ENCODE measurements at regions not wholly inside any gene's neighbourhood (a gene's known extent, or its start where the extent isn't known, plus 50 kb on each side); places are given as distances from the start of the nearest gene placed in this dataset.

DNA sequence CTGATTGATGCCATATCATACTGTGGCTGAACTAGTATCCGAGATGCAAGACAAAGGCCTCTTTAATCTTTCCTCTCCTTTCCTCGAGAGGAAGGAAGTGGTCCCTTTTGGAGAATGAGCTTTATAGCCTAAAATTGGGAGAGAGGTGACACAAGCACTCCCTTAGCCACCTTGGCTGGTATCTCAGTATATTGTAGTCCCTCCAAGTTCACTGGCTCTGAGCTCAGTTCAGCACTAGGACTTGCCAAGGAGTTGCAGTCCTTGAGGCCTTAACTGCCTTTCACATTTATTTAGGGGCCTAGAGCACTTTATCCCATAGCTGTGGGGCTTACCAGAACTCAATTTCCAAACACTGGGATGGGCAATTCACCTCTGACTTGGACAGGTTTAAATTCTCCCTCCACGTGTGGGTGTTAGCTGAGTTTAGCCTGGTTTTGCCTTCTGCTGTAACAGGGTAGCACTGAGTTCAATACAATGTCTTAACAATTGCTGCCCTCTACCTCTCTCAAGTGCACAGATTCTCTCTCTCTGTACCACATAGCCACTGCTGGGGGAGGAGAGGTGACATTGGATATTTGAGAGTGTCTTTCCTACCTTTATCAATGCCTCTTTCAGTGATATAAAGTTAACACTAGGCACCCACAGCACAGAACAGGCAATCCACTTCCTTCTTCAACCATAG, 216.4 kb downstream of the TECRL start:
- Mint-ChIP-seq H3K4me3 (ENCODE audit: low read depth, unreplicated experiment) (no peak overlapping the region), H3K27me3 (ENCODE audit: unreplicated experiment) (no peaks in the 10 kb centered on the region), H3K9me3 (ENCODE audit: low read depth, unreplicated experiment) (peaks cover 2% of the 10 kb centered on the region), H3K36me3 (ENCODE audit: insufficient read depth, unreplicated experiment) (no peaks in the 10 kb centered on the region), H3K4me1 (ENCODE audit: low read depth, unreplicated experiment) (no peaks in the 10 kb centered on the region), H3K27ac (ENCODE audit: unreplicated experiment) (no peak overlapping the region)
- TF ChIP-seq, protein P1, sequence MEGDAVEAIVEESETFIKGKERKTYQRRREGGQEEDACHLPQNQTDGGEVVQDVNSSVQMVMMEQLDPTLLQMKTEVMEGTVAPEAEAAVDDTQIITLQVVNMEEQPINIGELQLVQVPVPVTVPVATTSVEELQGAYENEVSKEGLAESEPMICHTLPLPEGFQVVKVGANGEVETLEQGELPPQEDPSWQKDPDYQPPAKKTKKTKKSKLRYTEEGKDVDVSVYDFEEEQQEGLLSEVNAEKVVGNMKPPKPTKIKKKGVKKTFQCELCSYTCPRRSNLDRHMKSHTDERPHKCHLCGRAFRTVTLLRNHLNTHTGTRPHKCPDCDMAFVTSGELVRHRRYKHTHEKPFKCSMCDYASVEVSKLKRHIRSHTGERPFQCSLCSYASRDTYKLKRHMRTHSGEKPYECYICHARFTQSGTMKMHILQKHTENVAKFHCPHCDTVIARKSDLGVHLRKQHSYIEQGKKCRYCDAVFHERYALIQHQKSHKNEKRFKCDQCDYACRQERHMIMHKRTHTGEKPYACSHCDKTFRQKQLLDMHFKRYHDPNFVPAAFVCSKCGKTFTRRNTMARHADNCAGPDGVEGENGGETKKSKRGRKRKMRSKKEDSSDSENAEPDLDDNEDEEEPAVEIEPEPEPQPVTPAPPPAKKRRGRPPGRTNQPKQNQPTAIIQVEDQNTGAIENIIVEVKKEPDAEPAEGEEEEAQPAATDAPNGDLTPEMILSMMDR (IDR thresholded peaks at IDR 0.05; ENCODE audit: unreplicated experiment): no peak
- CTCF ChIA-PET: no interaction called here
- no TSS peak for BruUV-seq (replicated peaks)
- intact Hi-C loops (cut with micrococcal nuclease; ENCODE audit: unreplicated experiment): no loop called here
- no peak for DNase-seq

DNA sequence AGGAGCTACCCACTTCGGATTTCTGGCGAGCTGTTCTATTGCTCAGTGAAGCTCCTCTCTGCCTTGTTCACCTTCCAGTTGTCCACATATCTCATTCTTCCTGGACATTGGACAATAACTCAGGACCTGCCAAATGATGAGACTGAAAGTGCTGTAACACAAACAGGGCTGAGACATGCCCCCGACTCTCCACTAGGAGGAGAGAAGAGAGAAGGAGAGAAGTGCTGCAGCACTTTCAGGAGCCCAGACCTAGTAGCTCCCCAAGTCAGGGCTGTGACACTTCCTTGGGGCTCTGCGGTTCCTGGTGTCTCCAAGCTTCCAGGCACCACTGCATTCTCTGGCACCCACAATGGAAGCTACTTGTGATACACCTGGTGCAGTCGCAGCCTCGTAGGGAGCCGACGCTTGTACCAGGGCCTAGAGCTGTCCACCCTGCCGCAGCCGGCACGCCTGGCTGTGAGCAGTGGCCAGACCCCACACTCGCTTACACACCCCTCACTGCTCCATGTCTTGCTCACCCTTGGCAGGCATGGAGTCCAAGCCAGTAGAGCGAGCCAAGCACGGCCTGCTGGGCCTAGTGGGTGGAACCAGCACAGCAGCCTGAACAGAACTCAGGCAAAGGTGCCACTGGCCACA, 234.9 kb downstream of the TECRL start:
- H3K36me3 Mint-ChIP-seq (ENCODE audit: insufficient read depth, unreplicated experiment): no peaks in the 10 kb centered on the region
- H3K4me1 Mint-ChIP-seq (ENCODE audit: low read depth, unreplicated experiment): no peaks in the 10 kb centered on the region
- intact Hi-C loops (cut with micrococcal nuclease; ENCODE audit: unreplicated experiment): no loop called here
- H3K4me3 Mint-ChIP-seq (ENCODE audit: low read depth, unreplicated experiment): no peak overlapping the region
- CTCF ChIA-PET: no interaction called here
- no peak for DNase-seq
- no peak overlapping the region for H3K27ac Mint-ChIP-seq (ENCODE audit: unreplicated experiment)
- no TSS peak for BruUV-seq (replicated peaks)
- H3K9me3 Mint-ChIP-seq (ENCODE audit: low read depth, unreplicated experiment): no peaks in the 10 kb centered on the region
- H3K27me3 Mint-ChIP-seq (ENCODE audit: unreplicated experiment): no peaks in the 10 kb centered on the region
- TF ChIP-seq, protein P1 (IDR thresholded peaks at IDR 0.05; ENCODE audit: unreplicated experiment): no peak

DNA sequence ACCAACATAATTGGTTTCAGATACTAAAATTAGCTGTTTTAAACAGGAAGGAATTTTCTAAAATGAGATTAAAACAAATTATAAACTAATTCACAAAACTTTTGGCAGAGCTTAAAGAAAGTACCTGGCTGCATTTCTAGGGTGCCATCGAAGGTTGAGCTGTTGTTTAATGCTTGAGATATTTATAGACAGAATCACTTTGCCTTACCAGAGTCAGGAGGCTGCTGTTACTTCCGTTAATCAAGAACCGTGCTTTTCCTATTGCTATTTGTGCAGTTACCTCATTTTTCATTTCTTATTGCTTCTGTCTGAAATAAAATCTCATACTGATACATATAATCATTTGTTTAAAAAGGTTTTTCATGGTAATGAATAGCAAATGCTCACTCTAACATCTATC, 242.9 kb downstream of the TECRL start:
- intact Hi-C loops (cut with micrococcal nuclease; ENCODE audit: unreplicated experiment): no loop called here
- DNase-seq: no peak
- BruUV-seq (replicated peaks): no TSS peak
- Mint-ChIP-seq H3K27me3 (ENCODE audit: unreplicated experiment) (no peaks in the 10 kb centered on the region), H3K4me1 (ENCODE audit: low read depth, unreplicated experiment) (no peaks in the 10 kb centered on the region), H3K9me3 (ENCODE audit: low read depth, unreplicated experiment) (no peaks in the 10 kb centered on the region), H3K27ac (ENCODE audit: unreplicated experiment) (no peak overlapping the region), H3K4me3 (ENCODE audit: low read depth, unreplicated experiment) (no peak overlapping the region), H3K36me3 (ENCODE audit: insufficient read depth, unreplicated experiment) (no peaks in the 10 kb centered on the region)
- TF ChIP-seq, protein P1 (IDR thresholded peaks at IDR 0.05; ENCODE audit: unreplicated experiment): no peak
- CTCF ChIA-PET: no interaction called here

DNA sequence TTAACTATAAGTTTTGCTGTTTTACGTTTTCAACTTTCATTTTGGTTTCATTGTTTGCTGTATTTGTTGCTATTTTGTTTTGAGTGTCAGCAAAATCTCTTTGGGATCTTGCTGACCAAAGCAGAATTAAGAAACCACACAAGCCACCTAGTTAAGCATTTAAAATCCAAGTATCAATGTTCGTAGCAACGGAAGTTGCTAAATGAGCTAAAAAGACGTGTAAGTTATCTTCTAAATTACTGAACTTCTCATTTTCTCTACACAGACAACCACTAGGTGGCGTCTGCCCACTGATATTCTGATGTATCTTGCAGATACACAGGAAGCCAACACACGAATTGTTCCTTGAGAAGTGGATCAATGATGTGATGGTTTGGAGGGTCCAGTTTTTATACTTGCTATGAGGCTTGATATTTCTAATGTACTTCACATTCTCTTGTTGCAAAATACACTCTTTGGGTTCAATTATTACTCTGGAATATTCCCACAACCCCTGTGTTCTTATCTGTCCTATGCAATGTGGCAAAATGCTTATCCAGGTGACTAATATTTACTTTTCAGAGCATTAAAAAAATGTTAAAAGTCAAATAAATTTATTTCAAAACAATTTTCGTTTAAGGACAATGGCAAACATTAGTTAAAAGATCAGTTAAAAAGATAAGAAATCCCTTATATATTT, 250.5 kb downstream of the TECRL start:
- peak overlapping the region; percentile 56 for H3K4me3 Mint-ChIP-seq (ENCODE audit: low read depth, unreplicated experiment)
- TF ChIP-seq, protein P1 (IDR thresholded peaks at IDR 0.05; ENCODE audit: unreplicated experiment): peak; percentile 50
- H3K27me3 Mint-ChIP-seq (ENCODE audit: unreplicated experiment): no peaks in the 10 kb centered on the region
- H3K4me1 Mint-ChIP-seq (ENCODE audit: low read depth, unreplicated experiment): no peaks in the 10 kb centered on the region
- BruUV-seq (replicated peaks): no TSS peak
- peaks cover 3% of the 10 kb centered on the region for H3K9me3 Mint-ChIP-seq (ENCODE audit: low read depth, unreplicated experiment)
- CTCF ChIA-PET: interaction anchor here (0.7 to 1.0 kb wide), 2 partner anchors 13 to 380 kb away, joined by 3 to 6 read pairs; no protein-coding TSS in a partner anchor
- no peaks in the 10 kb centered on the region for H3K36me3 Mint-ChIP-seq (ENCODE audit: insufficient read depth, unreplicated experiment)
- H3K27ac Mint-ChIP-seq (ENCODE audit: unreplicated experiment): no peak overlapping the region
- intact Hi-C loops (cut with micrococcal nuclease; ENCODE audit: unreplicated experiment): loop anchor here (1.0 to 5.0 kb wide), 2 partner anchors 381 to 429 kb away; no protein-coding TSS in a partner anchor
- peak; percentile 52 for DNase-seq
